K562 (cell line): ENCODE measurements at regions not wholly inside any gene's neighbourhood (a gene's known extent, or its start where the extent isn't known, plus 50 kb on each side); places are given as distances from the start of the nearest gene placed in this dataset.

ENCODE experiments used
- ATAC-seq: fragments of 200-7000 bp; cut with Tn5 transposase; 3 replicates; pipeline ENCODE4 v1.9.1; 2020; ENCODE audit warnings: moderate library complexity
- BruUV-seq: library from RNA; stranded (reverse); fragments of 400-500 nt; replicated peaks from 2 replicates; lab custom pipeline; 2021; lab: Mats Ljungman, UMichigan
- CTCF ChIA-PET: fragments of 300-600 bp; formaldehyde crosslinking; extraction: SDS; loops from one replicate; lab custom pipeline; 2021; ENCODE audit warnings: low intra/inter-chr PET ratio; lab: Yijun Ruan, JAX
- POLR2A ChIA-PET: fragments of 300-600, 350-650 bp; sonication (Branson Sonifier 250); formaldehyde crosslinking; extraction: SDS; loops from one replicate; lab custom pipeline; 2021; ENCODE audit warnings: antibody characterized with exemption, inconsistent platforms; lab: Yijun Ruan, JAX
- DNase-seq, 4 experiments: peaks; one replicate each; pipeline versions ENCODE4 v3.0.0 to v3.0.0-alpha.2; 2011 to 2018; ENCODE audit warnings: low spot score in 3 of 4, mixed read lengths in 3 of 4; ENCODE audit errors: extremely low read depth in 1 of 4
- FAIRE-seq: peaks from 2 replicates; lab custom pipeline; 2011; peaks lifted over from hg19 to GRCh38; lab: Jason Lieb, UNC
- H2AFZ ChIP-seq: 2 replicates; pipeline ENCODE4 v1.6.0; 2011; ENCODE audit warnings: low read depth, low read length, control low read depth, inconsistent platforms
- H3K27ac ChIP-seq: fragments of 200-600 bp; 3 replicates; pipeline ENCODE4 v1.8.0; 2011; ENCODE audit warnings: low read depth, mild to moderate bottlenecking, control low read depth, inconsistent platforms, low read length, moderate library complexity, mixed read lengths; ENCODE audit errors: extremely low read depth
- H3K27me3 ChIP-seq, 2 experiments: fragments of 300-600 bp in 1 of 2; 2 replicates in 1 of 2; 3 replicates in 1 of 2; pipeline versions ENCODE4 v1.6.0 to v1.8.0; 2011; ENCODE audit warnings: inconsistent platforms in 2 of 2, low read length in 2 of 2, mild to moderate bottlenecking in 1 of 2, mixed read lengths in 1 of 2, moderate library complexity in 1 of 2; ENCODE audit not compliant: control insufficient read depth in 2 of 2, insufficient read depth in 2 of 2
- H3K36me3 ChIP-seq: fragments of 300-600 bp; 3 replicates; pipeline ENCODE4 v1.8.0; 2011; ENCODE audit warnings: mild to moderate bottlenecking, low read length, inconsistent platforms; ENCODE audit not compliant: control insufficient read depth, insufficient read depth
- H3K4me1 ChIP-seq, 2 experiments: fragments of 200-600 bp in 1 of 2; replicated peaks in 1 of 2; 2 replicates in 1 of 2; 3 replicates in 1 of 2; pipeline versions ENCODE4 v1.5.1 to v1.8.0; 2011; ENCODE audit warnings: inconsistent platforms in 2 of 2, low read length in 2 of 2, mild to moderate bottlenecking in 1 of 2, mixed read lengths in 1 of 2, moderate library complexity in 1 of 2; ENCODE audit not compliant: control insufficient read depth in 2 of 2, insufficient read depth in 2 of 2
- H3K4me2 ChIP-seq: 2 replicates; pipeline ENCODE4 v1.6.1; 2011; ENCODE audit warnings: low read length, control low read depth, inconsistent platforms, mixed read lengths; ENCODE audit not compliant: insufficient read depth
- H3K4me3 ChIP-seq: fragments of 200-600 bp; sonication (generic), shearing (Covaris generic); 2 replicates; pipeline ENCODE4 v1.5.1; 2016; ENCODE audit warnings: control low read depth, inconsistent platforms
- H3K79me2 ChIP-seq: fragments of 200-600 bp; 3 replicates; pipeline ENCODE4 v1.8.0; 2011; ENCODE audit warnings: low read length, inconsistent platforms; ENCODE audit not compliant: control insufficient read depth, insufficient read depth
- H3K9ac ChIP-seq, 2 experiments: 2 replicates each; pipeline versions ENCODE4 v1.6.0 to v1.6.1; 2011; ENCODE audit warnings: low read depth in 2 of 2, low read length in 2 of 2, control low read depth in 1 of 2, inconsistent platforms in 1 of 2, mild to moderate bottlenecking in 1 of 2, mixed read lengths in 1 of 2; ENCODE audit not compliant: insufficient read depth in 1 of 2
- H3K9me1 ChIP-seq: one replicate; pipeline ENCODE4 v1.6.0; 2011; ENCODE audit warnings: inconsistent platforms, mild to moderate bottlenecking, low read length, moderate library complexity; ENCODE audit not compliant: control insufficient read depth, insufficient read depth
- H3K9me3 ChIP-seq: replicated peaks from 2 replicates; pipeline ENCODE4 v1.5.1; 2011; ENCODE audit warnings: low read depth, low read length, inconsistent platforms; ENCODE audit not compliant: control insufficient read depth, insufficient read depth
- H4K20me1 ChIP-seq: replicated peaks from 2 replicates; pipeline ENCODE4 v1.6.1; 2011; ENCODE audit warnings: low read length, inconsistent platforms, mixed read lengths; ENCODE audit not compliant: control insufficient read depth, insufficient read depth
- NBN ChIP-seq: fragments of 450-650 bp; IDR thresholded peaks from 2 replicates; pipeline ENCODE4 v1.6.1; 2016; ENCODE audit warnings: low read depth, mild to moderate bottlenecking
- ZNF174 ChIP-seq: fragments of 250-450 bp; sonication (Bioruptor Pico); IDR thresholded peaks from 2 replicates; pipeline ENCODE4 v1.4.0; 2020; ENCODE audit warnings: mild to moderate bottlenecking
- WGBS: fragments of 100-300 bp; shearing (Covaris generic); methylation state at CpG from one replicate; pipeline ENCODE4 v1.1.6; 2016; ENCODE audit warnings: low coverage, mixed read lengths; ENCODE audit not compliant: insufficient coverage; ENCODE audit errors: missing lambda C conversion rate; 5-methylcytosine and 5-hydroxymethylcytosine counted together
- in situ Hi-C: fragments of 300-500 bp; cut with MboI; formaldehyde crosslinking; loops from 4 replicates; pipeline ENCODE4 v1.15.0; 2018; ENCODE audit warnings: inconsistent platforms, mixed read lengths
- intact Hi-C: fragments of 100-400 bp; cut with micrococcal nuclease; formaldehyde crosslinking; loops from 2 replicates; pipeline ENCODE4 v1.14.2; 2022
- TF ChIP-seq, protein P1 (sequence below): fragments of 450-650 bp; IDR thresholded peaks from 2 replicates; pipeline ENCODE4 v1.6.1; 2017; ENCODE audit warnings: antibody characterized with exemption
- TF ChIP-seq, protein P2 (sequence below): sonication (generic); formaldehyde crosslinking; IDR thresholded peaks from 2 replicates; pipeline ENCODE4 v1.8.1; 2023; ENCODE audit warnings: mild to moderate bottlenecking, missing genetic modification reagents
- TF ChIP-seq, protein P3 (sequence below): fragments of 250-450 bp; sonication (Bioruptor Pico); IDR thresholded peaks from 2 replicates; pipeline ENCODE4 v1.9.0; 2021; ENCODE audit warnings: mild to moderate bottlenecking

DNA sequence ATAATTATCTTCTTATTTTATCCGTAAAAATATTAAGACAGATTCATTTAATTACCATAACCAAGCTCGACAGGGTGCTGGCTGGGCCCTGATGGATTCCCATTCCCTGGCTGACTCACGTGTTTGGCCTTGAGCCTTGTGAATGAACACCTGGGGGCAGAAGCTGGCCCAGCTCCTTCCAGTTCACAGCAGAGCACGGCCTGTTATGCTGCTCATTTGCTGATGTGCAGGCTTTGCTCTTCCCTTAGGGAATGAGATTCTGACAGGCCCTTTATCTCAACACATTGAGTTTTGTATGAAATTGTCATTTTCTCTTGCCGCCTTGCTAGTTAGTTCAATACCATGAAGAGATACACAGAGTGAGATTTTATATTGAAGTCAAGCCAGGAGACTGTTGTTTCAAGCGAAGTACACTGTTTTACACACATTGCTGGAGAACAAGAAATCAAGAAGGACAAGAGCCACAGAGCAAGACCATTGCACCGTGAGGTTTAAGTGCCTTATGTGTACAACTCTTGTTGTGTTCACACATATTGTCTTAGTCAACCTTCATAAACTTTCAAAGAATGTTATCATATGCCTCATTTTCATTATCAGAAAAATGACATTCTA is 1583.3 kb downstream of the STIM2 start (continued):
- TF ChIP-seq, protein P1, sequence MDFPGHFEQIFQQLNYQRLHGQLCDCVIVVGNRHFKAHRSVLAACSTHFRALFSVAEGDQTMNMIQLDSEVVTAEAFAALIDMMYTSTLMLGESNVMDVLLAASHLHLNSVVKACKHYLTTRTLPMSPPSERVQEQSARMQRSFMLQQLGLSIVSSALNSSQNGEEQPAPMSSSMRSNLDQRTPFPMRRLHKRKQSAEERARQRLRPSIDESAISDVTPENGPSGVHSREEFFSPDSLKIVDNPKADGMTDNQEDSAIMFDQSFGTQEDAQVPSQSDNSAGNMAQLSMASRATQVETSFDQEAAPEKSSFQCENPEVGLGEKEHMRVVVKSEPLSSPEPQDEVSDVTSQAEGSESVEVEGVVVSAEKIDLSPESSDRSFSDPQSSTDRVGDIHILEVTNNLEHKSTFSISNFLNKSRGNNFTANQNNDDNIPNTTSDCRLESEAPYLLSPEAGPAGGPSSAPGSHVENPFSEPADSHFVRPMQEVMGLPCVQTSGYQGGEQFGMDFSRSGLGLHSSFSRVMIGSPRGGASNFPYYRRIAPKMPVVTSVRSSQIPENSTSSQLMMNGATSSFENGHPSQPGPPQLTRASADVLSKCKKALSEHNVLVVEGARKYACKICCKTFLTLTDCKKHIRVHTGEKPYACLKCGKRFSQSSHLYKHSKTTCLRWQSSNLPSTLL: no peak
- no peak for TF ChIP-seq NBN
- TF ChIP-seq ZNF174 (CRISPR knock-in tag): no peak

DNA sequence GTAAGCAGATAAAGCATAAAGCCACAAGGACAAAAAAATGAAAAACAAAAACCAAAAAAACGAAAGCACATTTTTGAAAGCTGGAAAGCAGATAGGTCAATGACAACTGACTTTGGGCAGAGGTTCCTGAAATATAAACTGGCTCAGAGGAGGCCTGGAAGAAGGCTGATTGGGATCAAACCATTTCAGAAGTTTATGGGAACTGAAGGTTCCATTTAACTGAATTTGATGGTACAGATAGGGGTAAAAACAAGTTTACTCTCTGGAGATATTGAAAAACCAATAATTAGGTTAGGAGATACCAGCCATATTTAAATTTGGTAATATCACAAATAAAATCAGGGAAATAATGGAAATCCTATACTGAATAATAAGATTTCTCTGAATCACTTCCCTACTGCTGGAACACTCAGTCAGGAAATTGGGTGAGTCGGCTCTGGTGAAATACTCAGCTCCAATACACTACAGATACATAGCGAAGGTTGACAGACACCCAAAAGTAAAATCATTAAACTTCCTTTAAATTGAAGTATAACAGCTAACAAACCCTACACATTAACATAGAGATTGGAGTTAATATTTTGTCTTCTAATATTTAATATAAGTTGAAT is 1584.3 kb downstream of the STIM2 start:
- CTCF ChIA-PET: no interaction called here
- in situ Hi-C loops (no loop called here), intact Hi-C loops (no loop called here)
- no TSS peak for BruUV-seq
- Histone ChIP-seq H3K4me1 (no peaks in the 10 kb centered on the region), H3K27ac (no peak overlapping the region), H2AFZ (no peak overlapping the region), H3K4me3 (no peak overlapping the region), H3K79me2 (no peaks in the 10 kb centered on the region), H3K9ac (no peak overlapping the region), H3K4me2 (no peak overlapping the region), H3K9me1 (no peaks in the 10 kb centered on the region), H3K9me3 (no peaks in the 10 kb centered on the region), H3K27me3 (no peaks in the 10 kb centered on the region), H3K36me3 (no peaks in the 10 kb centered on the region), H4K20me1 (no peaks in the 10 kb centered on the region)
- 0% methylated on average over 3 of the region's 3 CpGs for WGBS
- DNase-seq (no peak), FAIRE-seq (no peak), ATAC-seq (no peak)
- POLR2A ChIA-PET: no interaction called here
- TF ChIP-seq, protein P2, sequence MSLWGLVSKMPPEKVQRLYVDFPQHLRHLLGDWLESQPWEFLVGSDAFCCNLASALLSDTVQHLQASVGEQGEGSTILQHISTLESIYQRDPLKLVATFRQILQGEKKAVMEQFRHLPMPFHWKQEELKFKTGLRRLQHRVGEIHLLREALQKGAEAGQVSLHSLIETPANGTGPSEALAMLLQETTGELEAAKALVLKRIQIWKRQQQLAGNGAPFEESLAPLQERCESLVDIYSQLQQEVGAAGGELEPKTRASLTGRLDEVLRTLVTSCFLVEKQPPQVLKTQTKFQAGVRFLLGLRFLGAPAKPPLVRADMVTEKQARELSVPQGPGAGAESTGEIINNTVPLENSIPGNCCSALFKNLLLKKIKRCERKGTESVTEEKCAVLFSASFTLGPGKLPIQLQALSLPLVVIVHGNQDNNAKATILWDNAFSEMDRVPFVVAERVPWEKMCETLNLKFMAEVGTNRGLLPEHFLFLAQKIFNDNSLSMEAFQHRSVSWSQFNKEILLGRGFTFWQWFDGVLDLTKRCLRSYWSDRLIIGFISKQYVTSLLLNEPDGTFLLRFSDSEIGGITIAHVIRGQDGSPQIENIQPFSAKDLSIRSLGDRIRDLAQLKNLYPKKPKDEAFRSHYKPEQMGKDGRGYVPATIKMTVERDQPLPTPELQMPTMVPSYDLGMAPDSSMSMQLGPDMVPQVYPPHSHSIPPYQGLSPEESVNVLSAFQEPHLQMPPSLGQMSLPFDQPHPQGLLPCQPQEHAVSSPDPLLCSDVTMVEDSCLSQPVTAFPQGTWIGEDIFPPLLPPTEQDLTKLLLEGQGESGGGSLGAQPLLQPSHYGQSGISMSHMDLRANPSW (CRISPR knock-in tag): no peak
- TF ChIP-seq, protein P3, sequence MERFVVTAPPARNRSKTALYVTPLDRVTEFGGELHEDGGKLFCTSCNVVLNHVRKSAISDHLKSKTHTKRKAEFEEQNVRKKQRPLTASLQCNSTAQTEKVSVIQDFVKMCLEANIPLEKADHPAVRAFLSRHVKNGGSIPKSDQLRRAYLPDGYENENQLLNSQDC (CRISPR knock-in tag): no peak
